GM19324 (cell line): ENCODE measurements at regions not wholly inside any gene's neighbourhood (a gene's known extent, or its start where the extent isn't known, plus 50 kb on each side); places are given as distances from the start of the nearest gene placed in this dataset.

Experiments used
- ATAC-seq: cut with Tn5 transposase; IDR thresholded peaks from one replicate; pipeline ENCODE4 v1.9.1; 2021; ENCODE audit warnings: mild to moderate bottlenecking, moderate library complexity; ENCODE audit not compliant: unreplicated experiment, low FRiP score

- ATAC-seq: no peak
Observed at GRCh38 chr5:158313027-158313732, 454.2 kb upstream of the CLINT1 start.

GRCh38 chr5:158309088-158309807 lies 450.3 kb upstream of the CLINT1 start:
- no peak for ATAC-seq

- ATAC-seq: no peak
Observed at GRCh38 chr5:158308429-158309025, 449.6 kb upstream of the CLINT1 start.

GRCh38 chr5:158305861-158306260 lies 446.9 kb upstream of the CLINT1 start:
- no peak for ATAC-seq

GRCh38 chr5:158304607-158305006 lies 445.7 kb upstream of the CLINT1 start:
- no peak for ATAC-seq

GRCh38 chr5:158303883-158304282 lies 444.9 kb upstream of the CLINT1 start:
- no peak for ATAC-seq

GRCh38 chr5:158303275-158303674 lies 444.3 kb upstream of the CLINT1 start:
- ATAC-seq: no peak

GRCh38 chr5:158302029-158302428 lies 443.1 kb upstream of the CLINT1 start:
- no peak for ATAC-seq

- no peak for ATAC-seq
Observed at GRCh38 chr5:158301186-158301585, 442.2 kb upstream of the CLINT1 start.

- no peak for ATAC-seq
Observed at GRCh38 chr5:158300256-158300655, 441.3 kb upstream of the CLINT1 start.

GRCh38 chr5:158297002-158297527 lies 438.1 kb upstream of the CLINT1 start:
- ATAC-seq: no peak

GRCh38 chr5:158294701-158295100 lies 435.8 kb upstream of the CLINT1 start:
- no peak for ATAC-seq

GRCh38 chr5:158292981-158293380 lies 434.0 kb upstream of the CLINT1 start:
- no peak for ATAC-seq

- no peak for ATAC-seq
Observed at GRCh38 chr5:158289967-158290366, 431.0 kb upstream of the CLINT1 start.

GRCh38 chr5:158288272-158288657 lies 429.3 kb upstream of the CLINT1 start:
- ATAC-seq: no peak

- ATAC-seq: no peak
Observed at GRCh38 chr5:158287643-158288271, 428.8 kb upstream of the CLINT1 start.

GRCh38 chr5:158286827-158287226 lies 427.9 kb upstream of the CLINT1 start:
- no peak for ATAC-seq

- no peak for ATAC-seq
Observed at GRCh38 chr5:158285698-158286097, 426.8 kb upstream of the CLINT1 start.

GRCh38 chr5:158284242-158284641 lies 425.3 kb upstream of the CLINT1 start:
- no peak for ATAC-seq

- no peak for ATAC-seq
Observed at GRCh38 chr5:158283397-158283796, 424.5 kb upstream of the CLINT1 start.
